ENCODE measurements at regions not wholly inside any gene's neighbourhood (a gene's known extent, or its start where the extent isn't known, plus 50 kb on each side); places are given as distances from the start of the nearest gene placed in this dataset.

DNA sequence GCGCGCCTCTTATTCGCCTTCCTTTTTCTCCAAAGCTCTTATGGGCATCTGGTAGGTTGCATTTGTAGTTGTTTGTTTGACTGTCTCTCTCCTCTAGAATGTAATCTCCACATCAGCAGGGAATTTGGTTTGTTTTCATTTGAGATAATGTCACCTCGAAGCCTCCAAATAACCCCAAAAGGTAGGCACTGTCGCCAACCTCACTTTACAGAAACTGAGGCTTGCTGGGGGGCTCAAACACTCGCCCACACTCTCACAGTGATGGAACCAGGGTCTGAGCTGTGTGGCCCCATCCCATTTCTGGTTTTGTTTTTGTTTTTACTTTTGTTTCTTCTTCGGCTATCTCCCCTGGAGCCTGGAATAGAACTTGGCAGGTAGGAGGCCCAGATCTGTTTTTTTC is 172.2 kb upstream of the MYCN start:
- no peaks in the 10 kb centered on the region for H3K27me3 ChIP-seq (ENCODE audit: insufficient read depth, low read depth)
- H3K36me3 ChIP-seq (ENCODE audit: insufficient read depth): no peaks in the 10 kb centered on the region
- TF ChIP-seq, protein P1, sequence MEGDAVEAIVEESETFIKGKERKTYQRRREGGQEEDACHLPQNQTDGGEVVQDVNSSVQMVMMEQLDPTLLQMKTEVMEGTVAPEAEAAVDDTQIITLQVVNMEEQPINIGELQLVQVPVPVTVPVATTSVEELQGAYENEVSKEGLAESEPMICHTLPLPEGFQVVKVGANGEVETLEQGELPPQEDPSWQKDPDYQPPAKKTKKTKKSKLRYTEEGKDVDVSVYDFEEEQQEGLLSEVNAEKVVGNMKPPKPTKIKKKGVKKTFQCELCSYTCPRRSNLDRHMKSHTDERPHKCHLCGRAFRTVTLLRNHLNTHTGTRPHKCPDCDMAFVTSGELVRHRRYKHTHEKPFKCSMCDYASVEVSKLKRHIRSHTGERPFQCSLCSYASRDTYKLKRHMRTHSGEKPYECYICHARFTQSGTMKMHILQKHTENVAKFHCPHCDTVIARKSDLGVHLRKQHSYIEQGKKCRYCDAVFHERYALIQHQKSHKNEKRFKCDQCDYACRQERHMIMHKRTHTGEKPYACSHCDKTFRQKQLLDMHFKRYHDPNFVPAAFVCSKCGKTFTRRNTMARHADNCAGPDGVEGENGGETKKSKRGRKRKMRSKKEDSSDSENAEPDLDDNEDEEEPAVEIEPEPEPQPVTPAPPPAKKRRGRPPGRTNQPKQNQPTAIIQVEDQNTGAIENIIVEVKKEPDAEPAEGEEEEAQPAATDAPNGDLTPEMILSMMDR (conservative IDR thresholded peaks at IDR 0.05; ENCODE audit: low read depth, low read length): no peak
- H3K79me2 ChIP-seq (ENCODE audit: insufficient read depth, low read depth): no peaks in the 10 kb centered on the region
- H3K27ac ChIP-seq: no peak overlapping the region
- no peak overlapping the region for H2AFZ ChIP-seq (ENCODE audit: low read depth)
- no peaks in the 10 kb centered on the region for H3K4me1 ChIP-seq (ENCODE audit: low read depth, poor library complexity, severe bottlenecking)
- no peak overlapping the region for H3K9ac ChIP-seq
- no peak overlapping the region for H3K4me3 ChIP-seq (IDR thresholded peaks at IDR 0.05; ENCODE audit: insufficient read depth, low read depth, low read length)
- no peaks in the 10 kb centered on the region for H4K20me1 ChIP-seq (ENCODE audit: insufficient read depth)
- no peak overlapping the region for H3K4me2 ChIP-seq

DNA sequence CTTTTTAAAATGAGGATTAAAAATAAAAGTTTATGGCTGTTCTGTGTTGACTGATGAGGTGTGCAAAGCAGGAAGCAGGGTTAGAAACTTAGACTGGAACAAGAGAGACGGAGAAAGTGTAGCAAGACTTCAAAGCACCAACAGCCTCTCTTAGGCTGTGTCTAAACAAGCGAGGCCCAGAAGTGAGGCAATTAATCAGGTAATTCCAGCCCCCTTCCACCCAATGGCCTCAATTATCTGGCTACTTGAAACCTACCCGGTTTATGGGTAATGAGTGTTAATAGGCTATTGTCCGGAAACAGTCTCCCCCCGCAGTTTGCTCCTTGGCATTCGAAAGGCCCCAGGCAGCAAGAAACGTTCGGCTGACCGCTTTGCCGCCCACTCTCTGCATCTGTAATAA is 171.7 kb upstream of the MYCN start:
- TF ChIP-seq, protein P1 (conservative IDR thresholded peaks at IDR 0.05; ENCODE audit: low read depth, low read length): no peak
- H3K4me3 ChIP-seq (IDR thresholded peaks at IDR 0.05; ENCODE audit: insufficient read depth, low read depth, low read length): no peak overlapping the region
- H4K20me1 ChIP-seq (ENCODE audit: insufficient read depth): no peaks in the 10 kb centered on the region
- H3K4me2 ChIP-seq: no peak overlapping the region
- H3K27ac ChIP-seq: no peak overlapping the region
- H3K79me2 ChIP-seq (ENCODE audit: insufficient read depth, low read depth): no peaks in the 10 kb centered on the region
- no peaks in the 10 kb centered on the region for H3K4me1 ChIP-seq (ENCODE audit: low read depth, poor library complexity, severe bottlenecking)
- H3K27me3 ChIP-seq (ENCODE audit: insufficient read depth, low read depth): no peaks in the 10 kb centered on the region
- no peak overlapping the region for H2AFZ ChIP-seq (ENCODE audit: low read depth)
- no peak overlapping the region for H3K9ac ChIP-seq
- no peaks in the 10 kb centered on the region for H3K36me3 ChIP-seq (ENCODE audit: insufficient read depth)

DNA sequence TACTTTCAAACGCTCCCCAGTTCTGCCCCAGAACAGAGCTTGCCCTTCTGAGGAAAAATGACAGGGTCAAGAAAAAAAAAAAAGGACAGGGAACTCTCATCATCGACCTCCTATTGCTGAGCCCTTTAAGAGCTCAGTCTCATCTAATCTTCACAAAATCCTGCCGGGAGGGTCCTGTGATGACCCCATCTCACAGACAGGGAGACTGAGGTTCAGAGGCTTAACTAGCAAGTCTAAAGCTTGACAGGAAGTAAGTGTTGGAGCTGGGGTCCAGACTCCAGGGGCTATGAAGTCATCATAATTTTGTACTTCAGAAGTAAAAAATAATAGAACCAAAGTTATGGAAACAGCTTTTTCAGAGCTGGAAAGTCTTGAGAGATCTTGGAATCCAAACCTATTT is 171.1 kb upstream of the MYCN start:
- TF ChIP-seq, protein P1 (conservative IDR thresholded peaks at IDR 0.05; ENCODE audit: low read depth, low read length): no peak
- H3K4me3 ChIP-seq (IDR thresholded peaks at IDR 0.05; ENCODE audit: insufficient read depth, low read depth, low read length): no peak overlapping the region
- no peak overlapping the region for H3K27ac ChIP-seq

GRCh38 chr2:15769676-15770547 is 170.4 kb upstream of the MYCN start:
- Histone ChIP-seq H3K27me3 (ENCODE audit: insufficient read depth, low read depth) (no peaks in the 10 kb centered on the region), H3K4me2 (no peak overlapping the region), H3K4me3 (IDR thresholded peaks at IDR 0.05; ENCODE audit: insufficient read depth, low read depth, low read length) (no peak overlapping the region), H3K79me2 (ENCODE audit: insufficient read depth, low read depth) (no peaks in the 10 kb centered on the region), H3K4me1 (ENCODE audit: low read depth, poor library complexity, severe bottlenecking) (no peaks in the 10 kb centered on the region), H4K20me1 (ENCODE audit: insufficient read depth) (no peaks in the 10 kb centered on the region), H3K9ac (no peak overlapping the region), H3K27ac (no peak overlapping the region), H3K36me3 (ENCODE audit: insufficient read depth) (no peaks in the 10 kb centered on the region), H2AFZ (ENCODE audit: low read depth) (no peak overlapping the region)
- TF ChIP-seq, protein P1 (conservative IDR thresholded peaks at IDR 0.05; ENCODE audit: low read depth, low read length): no peak

More for the DNA sequence above, 171.1 kb upstream of the MYCN start:
- H3K4me2 ChIP-seq: no peak overlapping the region
- H3K27me3 ChIP-seq (ENCODE audit: insufficient read depth, low read depth): no peaks in the 10 kb centered on the region
- no peak overlapping the region for H2AFZ ChIP-seq (ENCODE audit: low read depth)
- no peak overlapping the region for H3K9ac ChIP-seq
- H3K36me3 ChIP-seq (ENCODE audit: insufficient read depth): no peaks in the 10 kb centered on the region
- H3K4me1 ChIP-seq (ENCODE audit: low read depth, poor library complexity, severe bottlenecking): no peaks in the 10 kb centered on the region
- H4K20me1 ChIP-seq (ENCODE audit: insufficient read depth): no peaks in the 10 kb centered on the region
- H3K79me2 ChIP-seq (ENCODE audit: insufficient read depth, low read depth): no peaks in the 10 kb centered on the region

Measured in KMS-11 (cell line).